ENCODE measurements at regions not wholly inside any gene's neighbourhood (a gene's known extent, or its start where the extent isn't known, plus 50 kb on each side); places are given as distances from the start of the nearest gene placed in this dataset.
"Not testable (repeated sequence)": the region's sequence is repeated elsewhere in the genome, so short reads cannot be mapped to it uniquely, and the experiment has no call there.

GRCh38 chr5:112549605-112550166 lies 130.6 kb upstream of the EPB41L4A start:
- Mint-ChIP-seq H3K4me3 (no peak overlapping the region), H3K4me1 (ENCODE audit: low read depth) (no peaks in the 10 kb centered on the region), H3K27me3 (ENCODE audit: low read depth) (peaks cover 26% of the 10 kb centered on the region), H3K9me3 (no peaks in the 10 kb centered on the region), H3K27ac (no peak overlapping the region), H3K36me3 (ENCODE audit: low read depth) (no peaks in the 10 kb centered on the region)

DNA sequence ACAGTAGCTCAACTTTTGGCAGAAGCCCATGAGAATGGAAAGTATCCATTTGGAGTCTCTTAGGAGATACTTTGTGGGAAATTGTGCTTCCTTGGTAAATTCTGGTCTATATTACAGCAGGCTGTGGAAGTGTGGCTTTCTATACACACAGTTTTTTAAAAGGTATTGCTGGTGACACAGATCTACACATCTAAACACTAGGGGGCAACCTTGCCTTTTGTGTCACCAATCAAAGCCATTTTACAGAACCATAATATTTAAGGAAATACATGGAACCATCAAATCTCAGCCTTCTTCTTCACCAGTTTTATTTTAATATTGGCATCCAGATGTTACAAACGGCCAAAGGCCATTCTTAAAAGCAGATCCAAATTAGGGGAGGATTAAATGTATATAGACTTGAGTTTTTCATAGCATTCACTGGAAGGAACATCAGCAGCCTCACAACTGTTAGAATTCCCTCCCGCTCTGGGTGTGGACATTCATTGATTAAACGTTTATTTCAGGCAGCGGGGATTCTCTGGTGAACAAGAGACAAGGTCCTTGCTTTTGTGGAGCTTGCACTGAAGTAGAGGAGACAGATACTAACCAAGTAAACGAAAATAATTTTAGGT lies 132.4 kb upstream of the EPB41L4A start:
- Mint-ChIP-seq H3K4me3 (no peak overlapping the region), H3K9me3 (no peaks in the 10 kb centered on the region), H3K27me3 (ENCODE audit: low read depth) (peaks cover 26% of the 10 kb centered on the region), H3K36me3 (ENCODE audit: low read depth) (no peaks in the 10 kb centered on the region), H3K4me1 (ENCODE audit: low read depth) (no peaks in the 10 kb centered on the region), H3K27ac (no peak overlapping the region)

DNA sequence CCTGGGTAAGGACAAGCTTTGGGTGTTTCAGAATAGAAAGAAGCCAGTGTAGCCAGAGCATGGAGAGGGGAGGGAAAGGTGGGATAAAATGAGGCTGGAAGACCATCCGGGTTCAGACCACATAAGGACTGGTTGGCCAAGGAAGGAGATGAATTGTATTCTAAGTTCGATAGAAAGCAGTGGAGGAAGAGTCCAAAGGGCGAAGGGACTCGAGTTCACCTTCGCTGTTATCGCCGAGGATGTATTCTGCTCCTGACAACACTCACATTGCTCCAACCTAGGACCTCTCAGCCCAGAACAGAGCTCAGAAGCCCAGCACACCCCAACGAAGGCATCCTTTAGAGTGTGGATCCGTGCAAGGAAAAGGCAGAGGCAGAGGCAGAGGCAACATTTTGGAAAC lies 133.1 kb upstream of the EPB41L4A start:
- Mint-ChIP-seq H3K9me3 (no peaks in the 10 kb centered on the region), H3K27me3 (ENCODE audit: low read depth) (peaks cover 22% of the 10 kb centered on the region), H3K36me3 (ENCODE audit: low read depth) (no peaks in the 10 kb centered on the region), H3K4me3 (no peak overlapping the region), H3K27ac (no peak overlapping the region), H3K4me1 (ENCODE audit: low read depth) (no peaks in the 10 kb centered on the region)

GRCh38 chr5:112552791-112553190 lies 133.7 kb upstream of the EPB41L4A start:
- no peak overlapping the region for H3K4me3 Mint-ChIP-seq
- no peaks in the 10 kb centered on the region for H3K4me1 Mint-ChIP-seq (ENCODE audit: low read depth)
- no peaks in the 10 kb centered on the region for H3K9me3 Mint-ChIP-seq
- H3K36me3 Mint-ChIP-seq (ENCODE audit: low read depth) = no peaks in the 10 kb centered on the region
- H3K27me3 Mint-ChIP-seq (ENCODE audit: low read depth) = peaks cover 21% of the 10 kb centered on the region
- no peak overlapping the region for H3K27ac Mint-ChIP-seq

DNA sequence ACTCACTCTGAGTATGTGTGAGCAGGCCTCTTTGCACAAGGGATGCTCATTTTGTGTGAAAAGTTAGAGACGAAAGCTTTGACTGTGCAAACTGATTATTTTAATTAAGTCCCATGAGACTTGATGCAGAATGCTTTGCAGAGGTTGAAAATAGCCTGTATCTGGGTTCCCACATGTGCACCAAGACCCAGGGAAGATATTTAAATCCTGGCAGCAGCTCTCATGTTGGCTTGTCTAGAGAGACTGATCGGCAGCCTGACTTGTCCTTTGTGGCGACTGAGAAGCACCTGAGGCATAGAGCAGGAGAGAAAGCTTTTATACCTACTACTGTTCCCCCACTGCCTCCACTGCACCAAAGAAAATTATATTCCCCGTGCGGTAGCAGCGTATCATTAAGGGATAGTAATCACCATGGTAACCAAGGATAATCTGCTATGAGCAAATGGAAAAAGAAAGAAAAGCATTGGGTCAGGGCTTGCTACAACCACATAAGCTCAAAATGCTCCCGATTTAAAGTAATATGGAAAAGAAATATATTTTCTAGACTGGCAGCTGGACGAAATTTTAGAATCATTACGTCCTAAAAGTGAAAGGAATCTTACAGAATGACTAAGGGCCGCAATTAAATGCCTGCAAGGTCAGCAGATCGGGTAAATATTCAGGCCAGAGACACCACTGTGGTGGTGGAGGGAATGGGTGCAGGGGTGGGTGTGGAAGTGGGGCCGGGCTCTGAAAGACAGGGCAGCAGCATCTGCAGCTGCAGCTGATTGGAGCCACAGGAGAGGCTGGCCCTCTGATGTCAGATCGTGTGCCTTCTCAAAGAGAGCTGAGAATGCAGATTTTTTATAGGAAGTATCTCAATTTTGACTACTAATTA lies 135.3 kb upstream of the EPB41L4A start:
- Mint-ChIP-seq H3K27ac (no peak overlapping the region), H3K9me3 (no peaks in the 10 kb centered on the region), H3K27me3 (ENCODE audit: low read depth) (peaks cover 12% of the 10 kb centered on the region), H3K4me1 (ENCODE audit: low read depth) (no peaks in the 10 kb centered on the region), H3K4me3 (no peak overlapping the region), H3K36me3 (ENCODE audit: low read depth) (no peaks in the 10 kb centered on the region)

DNA sequence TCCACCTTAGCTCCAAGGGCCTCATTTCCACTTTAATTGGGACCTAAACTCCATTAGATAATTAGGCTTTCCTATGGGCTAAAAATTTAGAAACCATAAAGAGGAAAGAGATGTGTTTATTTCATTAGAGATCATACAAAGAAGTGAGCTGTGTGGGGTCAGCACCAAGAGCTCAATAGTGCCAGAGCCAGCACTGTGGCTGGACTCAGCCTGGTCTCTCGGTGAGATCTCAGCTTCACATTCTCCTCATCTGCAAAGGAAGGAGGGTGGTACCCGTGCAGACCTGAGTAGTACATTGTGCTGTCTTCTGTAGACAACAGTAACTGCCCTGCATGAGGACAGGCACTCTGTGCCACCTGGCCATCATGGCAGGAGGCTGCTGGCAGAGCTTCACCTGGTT lies 136.1 kb upstream of the EPB41L4A start:
- H3K4me1 Mint-ChIP-seq (ENCODE audit: low read depth) = no peaks in the 10 kb centered on the region

DNA sequence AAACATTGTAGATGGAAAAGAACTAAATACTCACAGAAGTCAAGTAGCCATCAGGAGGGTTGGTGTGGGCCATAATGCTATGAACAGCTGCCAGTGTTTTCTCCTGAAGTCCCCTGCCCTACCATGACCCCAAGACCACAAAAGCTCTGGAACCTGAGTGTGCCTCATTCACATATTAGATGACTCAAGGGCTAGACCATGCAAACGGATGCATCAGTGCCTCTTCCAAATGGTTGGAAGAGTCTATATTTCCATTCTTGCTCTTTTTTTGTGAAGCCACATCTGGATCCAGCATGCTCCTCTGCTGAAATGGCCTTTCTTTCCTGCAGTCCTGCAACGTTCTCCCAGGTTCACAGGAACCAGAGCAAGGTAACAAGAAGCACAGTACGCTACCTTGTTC lies 136.6 kb upstream of the EPB41L4A start:
- H3K27me3 Mint-ChIP-seq (ENCODE audit: low read depth) = peaks cover 8% of the 10 kb centered on the region
- no peak overlapping the region for H3K27ac Mint-ChIP-seq
- no peaks in the 10 kb centered on the region for H3K4me1 Mint-ChIP-seq (ENCODE audit: low read depth)
- no peaks in the 10 kb centered on the region for H3K9me3 Mint-ChIP-seq
- H3K4me3 Mint-ChIP-seq = no peak overlapping the region
- H3K36me3 Mint-ChIP-seq (ENCODE audit: low read depth) = no peaks in the 10 kb centered on the region

More for the DNA sequence above, 136.1 kb upstream of the EPB41L4A start:
- Mint-ChIP-seq H3K9me3 (no peaks in the 10 kb centered on the region), H3K27me3 (ENCODE audit: low read depth) (peaks cover 8% of the 10 kb centered on the region), H3K4me3 (no peak overlapping the region), H3K36me3 (ENCODE audit: low read depth) (no peaks in the 10 kb centered on the region), H3K27ac (no peak overlapping the region)

DNA sequence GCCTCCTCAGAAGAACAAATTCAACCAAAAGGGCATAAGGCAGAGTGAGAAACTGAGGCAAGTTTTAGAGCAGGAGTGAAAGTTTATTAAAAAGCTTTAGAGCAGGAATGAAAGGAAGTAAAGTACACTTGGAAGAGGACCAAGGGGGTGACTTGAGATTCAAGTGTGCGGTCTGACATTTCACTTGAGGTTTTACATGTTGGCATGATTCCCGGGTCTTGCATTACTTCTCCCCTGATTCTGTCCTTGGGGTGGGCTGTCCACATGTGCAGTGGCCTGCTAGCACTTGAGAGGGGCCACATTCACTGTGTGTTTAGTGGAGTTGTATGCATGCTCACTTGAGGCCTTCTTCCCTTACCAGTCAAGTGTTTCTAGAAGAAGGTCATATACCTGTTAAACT lies 140.4 kb upstream of the EPB41L4A start:
- H3K27ac Mint-ChIP-seq; H3K4me1 Mint-ChIP-seq (ENCODE audit: low read depth); H3K27me3 Mint-ChIP-seq (ENCODE audit: low read depth); H3K36me3 Mint-ChIP-seq (ENCODE audit: low read depth); H3K4me3 Mint-ChIP-seq: not testable (repeated sequence)
- peaks cover 18% of the 10 kb centered on the region for H3K9me3 Mint-ChIP-seq

DNA sequence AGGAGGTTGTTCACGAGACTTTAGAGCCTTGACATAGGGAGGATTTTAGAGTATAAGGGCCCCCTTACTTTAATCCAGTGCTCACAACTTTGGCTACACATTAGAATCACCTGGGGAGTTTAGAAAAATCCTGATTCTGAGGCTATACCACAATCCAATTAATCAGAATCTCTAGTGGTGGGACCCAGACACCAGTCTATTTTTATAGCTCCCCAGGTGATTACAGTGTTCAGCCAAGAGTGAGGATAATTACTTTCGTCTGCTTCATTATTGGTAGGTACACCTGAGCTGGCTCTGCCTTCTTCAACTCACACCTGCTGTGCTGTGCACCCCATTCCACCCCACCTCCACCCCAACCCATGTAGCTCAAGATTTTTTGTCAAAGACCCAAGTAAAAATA lies 141.3 kb upstream of the EPB41L4A start:
- no peak overlapping the region for H3K27ac Mint-ChIP-seq
- H3K9me3 Mint-ChIP-seq = peaks cover 26% of the 10 kb centered on the region
- H3K27me3 Mint-ChIP-seq (ENCODE audit: low read depth) = peaks cover 6% of the 10 kb centered on the region
- H3K36me3 Mint-ChIP-seq (ENCODE audit: low read depth) = peaks cover 1% of the 10 kb centered on the region
- H3K4me1 Mint-ChIP-seq (ENCODE audit: low read depth) = no peaks in the 10 kb centered on the region
- H3K4me3 Mint-ChIP-seq = no peak overlapping the region

DNA sequence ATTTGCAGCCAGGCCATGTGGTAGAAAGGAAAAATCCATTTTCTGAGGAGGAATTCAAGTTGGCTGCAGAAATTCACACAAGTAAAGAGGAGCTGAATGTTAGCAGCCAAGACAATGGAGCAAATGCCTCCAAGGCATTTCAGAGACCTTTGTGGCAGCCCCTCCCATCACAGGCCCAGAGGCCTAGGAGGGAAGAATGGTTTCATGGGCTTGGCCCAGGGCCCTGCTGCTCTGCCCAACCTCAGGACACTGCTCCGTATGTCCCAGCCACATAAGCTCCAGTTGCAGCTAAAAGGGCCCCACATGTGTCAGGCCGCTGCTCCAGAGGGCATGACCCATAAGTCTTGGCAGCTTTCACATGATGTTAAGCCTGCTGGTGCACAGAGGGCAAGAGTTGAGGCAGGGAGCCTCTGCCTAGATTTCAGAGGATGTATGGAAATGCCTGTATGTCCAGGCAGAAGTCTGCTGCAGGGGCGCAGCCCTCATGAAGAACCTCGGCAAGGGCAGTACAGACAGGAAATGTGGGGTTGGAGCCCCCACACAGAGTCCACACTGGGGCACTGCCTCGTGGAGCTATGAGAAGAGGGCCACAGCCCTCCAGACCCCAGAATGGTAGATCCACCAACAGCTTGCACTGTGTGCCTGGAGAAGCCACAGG lies 144.2 kb upstream of the EPB41L4A start:
- Mint-ChIP-seq H3K9me3 (peaks cover 27% of the 10 kb centered on the region), H3K27ac (no peak overlapping the region), H3K4me3 (no peak overlapping the region), H3K4me1 (ENCODE audit: low read depth) (no peaks in the 10 kb centered on the region), H3K27me3 (ENCODE audit: low read depth) (peaks cover 6% of the 10 kb centered on the region), H3K36me3 (ENCODE audit: low read depth) (peaks cover 1% of the 10 kb centered on the region)

DNA sequence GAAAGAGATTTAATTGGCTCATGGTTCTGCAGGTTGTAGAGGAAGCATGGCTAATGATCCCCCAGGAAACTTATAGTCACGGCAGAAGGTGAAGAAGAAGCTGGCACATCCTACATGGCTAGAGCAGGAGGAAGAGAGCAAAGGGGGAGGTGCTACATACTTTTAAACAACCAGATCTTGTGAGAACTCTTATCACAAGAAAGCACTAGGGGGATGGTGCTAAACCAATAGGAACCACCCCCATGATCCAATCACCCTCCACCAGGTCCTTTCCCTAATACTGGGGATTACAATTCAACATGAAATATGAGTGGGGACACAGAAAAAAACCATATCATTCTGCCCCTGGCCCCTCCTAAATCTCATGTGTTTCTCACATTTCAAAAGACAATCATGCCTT lies 147.2 kb upstream of the EPB41L4A start:
- peaks cover 27% of the 10 kb centered on the region for H3K9me3 Mint-ChIP-seq
- peaks cover 1% of the 10 kb centered on the region for H3K36me3 Mint-ChIP-seq (ENCODE audit: low read depth)
- H3K27ac Mint-ChIP-seq = no peak overlapping the region
- H3K4me3 Mint-ChIP-seq = no peak overlapping the region
- H3K4me1 Mint-ChIP-seq (ENCODE audit: low read depth) = no peaks in the 10 kb centered on the region
- no peaks in the 10 kb centered on the region for H3K27me3 Mint-ChIP-seq (ENCODE audit: low read depth)

- Mint-ChIP-seq H3K27me3 (ENCODE audit: low read depth) (peaks cover 12% of the 10 kb centered on the region), H3K4me3 (no peak overlapping the region), H3K27ac (no peak overlapping the region)
Measured at GRCh38 chr5:112569596-112569995, 150.5 kb upstream of the EPB41L4A start.

GRCh38 chr5:112570708-112571444 lies 151.8 kb upstream of the EPB41L4A start:
- Mint-ChIP-seq H3K4me3 (no peak overlapping the region), H3K36me3 (ENCODE audit: low read depth) (no peaks in the 10 kb centered on the region), H3K4me1 (ENCODE audit: low read depth) (no peaks in the 10 kb centered on the region), H3K27ac (no peak overlapping the region), H3K27me3 (ENCODE audit: low read depth) (peaks cover 12% of the 10 kb centered on the region), H3K9me3 (no peaks in the 10 kb centered on the region)

More at GRCh38 chr5:112569596-112569995, 150.5 kb upstream of the EPB41L4A start:
- H3K4me1 Mint-ChIP-seq (ENCODE audit: low read depth) = no peaks in the 10 kb centered on the region
- no peaks in the 10 kb centered on the region for H3K36me3 Mint-ChIP-seq (ENCODE audit: low read depth)
- peaks cover 8% of the 10 kb centered on the region for H3K9me3 Mint-ChIP-seq

GRCh38 chr5:112573441-112573840 lies 154.4 kb upstream of the EPB41L4A start:
- Mint-ChIP-seq H3K27me3 (ENCODE audit: low read depth) (peaks cover 12% of the 10 kb centered on the region), H3K36me3 (ENCODE audit: low read depth) (no peaks in the 10 kb centered on the region), H3K27ac (no peak overlapping the region), H3K4me3 (no peak overlapping the region), H3K4me1 (ENCODE audit: low read depth) (no peaks in the 10 kb centered on the region), H3K9me3 (no peaks in the 10 kb centered on the region)
